Stimulated activated naive B cell treated with anti-CD40 and anti-IgM and Interleukin-4, amounts not matched to agents 10 μg/mL and 1 μg/mL and 100 μg/mL, for 72 hours (primary cell): ENCODE measurements at regions not wholly inside any gene's neighbourhood (a gene's known extent, or its start where the extent isn't known, plus 50 kb on each side); places are given as distances from the start of the nearest gene placed in this dataset.
"Not testable (repeated sequence)": the region's sequence is repeated elsewhere in the genome, so short reads cannot be mapped to it uniquely, and the experiment has no call there.

Experiments
- ATAC-seq, 2 donors: fragments of 150-1000 bp; cut with Tn5 transposase; replicated peaks; 2 replicates each; pipeline ENCODE4 v1.10.0; 2021; ENCODE audit warnings: moderate library complexity in 1 of 2
- DNase-seq: peaks from one replicate; pipeline ENCODE4 v3.0.0; 2021
- H3K27ac Mint-ChIP-seq: one replicate; pipeline ENCODE4 v1.8.0; 2022; ENCODE audit warnings: mild to moderate bottlenecking, mixed read lengths
- H3K27me3 Mint-ChIP-seq, 2 donors: one replicate each; pipeline ENCODE4 v1.8.0; 2022; ENCODE audit warnings: mixed read lengths in 2 of 2
- H3K36me3 Mint-ChIP-seq, 2 donors: one replicate each; pipeline ENCODE4 v1.8.0; 2022; ENCODE audit warnings: mixed read lengths in 2 of 2, mild to moderate bottlenecking in 1 of 2
- H3K4me1 Mint-ChIP-seq, 2 donors: one replicate each; pipeline ENCODE4 v1.8.0; 2022; ENCODE audit warnings: mixed read lengths in 2 of 2, mild to moderate bottlenecking in 1 of 2
- H3K4me3 Mint-ChIP-seq, 2 donors: one replicate each; pipeline ENCODE4 v1.8.0; 2022; ENCODE audit warnings: mild to moderate bottlenecking in 2 of 2, mixed read lengths in 2 of 2, moderate library complexity in 1 of 2
- H3K9me3 Mint-ChIP-seq, 2 donors: one replicate each; pipeline ENCODE4 v1.8.0; 2022; ENCODE audit warnings: mixed read lengths in 2 of 2, mild to moderate bottlenecking in 1 of 2

- Mint-ChIP-seq H3K36me3 (no peaks in the 10 kb centered on the region), H3K9me3 (no peaks in the 10 kb centered on the region), H3K27ac (no peak overlapping the region), H3K4me3 (no peak overlapping the region), H3K4me1 (peaks cover 4 to 7% of the 10 kb centered on the region in 2 donors), H3K27me3 (peaks cover 21 to 35% of the 10 kb centered on the region in 2 donors)
- ATAC-seq (no peak), DNase-seq (no peak)
Observed at GRCh38 chr6:56839533-56840183, 115.2 kb upstream of the BEND6 start.

- Mint-ChIP-seq H3K36me3 (no peaks in the 10 kb centered on the region), H3K4me1 (peaks cover 4 to 7% of the 10 kb centered on the region in 2 donors), H3K4me3 (no peak overlapping the region), H3K27me3 (peaks cover 21 to 28% of the 10 kb centered on the region in 2 donors), H3K27ac (no peak overlapping the region), H3K9me3 (no peaks in the 10 kb centered on the region)
- ATAC-seq = no peak
- no peak for DNase-seq
Observed at GRCh38 chr6:56838965-56839364, 115.9 kb upstream of the BEND6 start.

DNA sequence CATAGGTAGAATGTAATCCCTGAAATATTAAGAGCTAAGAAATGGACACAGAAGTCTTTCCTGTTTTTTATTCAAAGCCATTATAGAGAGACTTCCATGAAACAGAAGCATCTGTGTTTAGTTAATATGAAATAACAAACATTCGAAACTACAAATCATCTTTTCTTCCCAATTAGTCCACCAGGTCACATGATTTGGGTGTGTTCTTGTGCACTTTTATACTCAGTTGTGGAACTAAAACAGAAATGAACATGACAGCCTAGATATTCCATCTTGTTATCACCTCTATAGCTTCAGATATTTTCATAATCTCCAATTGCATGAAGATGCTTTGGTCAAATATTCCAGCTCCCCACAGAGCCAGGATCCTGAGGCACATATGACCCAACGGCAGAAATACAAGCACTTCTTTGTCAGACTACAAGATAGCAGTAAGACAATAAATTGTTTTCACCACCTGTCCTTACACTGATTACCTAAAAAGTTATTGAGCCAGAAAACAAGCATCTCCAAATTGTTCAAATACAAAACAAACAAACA lies 116.8 kb upstream of the BEND6 start:
- Mint-ChIP-seq H3K27ac (no peak overlapping the region), H3K4me3 (no peak overlapping the region), H3K36me3 (no peaks in the 10 kb centered on the region), H3K27me3 (peaks cover 20 to 24% of the 10 kb centered on the region in 2 donors), H3K4me1 (peaks cover 4 to 6% of the 10 kb centered on the region in 2 donors), H3K9me3 (no peaks in the 10 kb centered on the region)
- DNase-seq = no peak
- no peak for ATAC-seq

DNA sequence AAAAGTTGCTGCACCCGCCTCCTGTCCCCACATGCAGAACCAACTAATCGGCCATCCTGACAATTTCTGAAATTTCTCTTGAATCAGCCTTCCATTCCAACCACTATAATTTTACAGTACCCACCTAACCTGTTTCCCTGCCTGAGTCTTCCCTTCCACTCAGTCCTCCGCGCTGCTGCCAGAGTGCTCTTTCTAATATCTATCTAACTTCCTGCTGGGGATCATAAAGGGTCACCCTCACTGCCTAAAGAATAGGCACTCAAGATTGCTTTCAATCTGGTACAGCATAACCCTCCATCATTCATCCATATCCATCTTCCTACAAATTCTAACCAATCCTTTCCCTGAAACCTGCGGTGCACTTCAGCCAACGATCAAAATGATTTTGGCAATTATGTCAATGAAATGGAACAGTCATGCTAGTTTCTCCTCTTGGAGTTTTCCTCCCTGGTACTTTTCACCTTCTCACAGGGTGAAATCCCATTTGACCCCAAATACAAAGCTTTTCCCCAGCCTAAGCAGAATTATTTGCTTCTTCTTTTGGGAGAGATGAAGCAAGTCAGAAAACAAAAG lies 117.5 kb upstream of the BEND6 start:
- Mint-ChIP-seq H3K27me3 (peaks cover 14 to 18% of the 10 kb centered on the region in 2 donors), H3K4me1 (no peaks in the 10 kb centered on the region), H3K36me3 (no peaks in the 10 kb centered on the region), H3K4me3 (no peak overlapping the region), H3K9me3 (no peaks in the 10 kb centered on the region), H3K27ac (no peak overlapping the region)
- no peak for DNase-seq
- ATAC-seq = no peak

- Mint-ChIP-seq H3K4me1 (no peaks in the 10 kb centered on the region), H3K27me3 (peaks cover 8% of the 10 kb centered on the region in 2 donors), H3K36me3 (no peaks in the 10 kb centered on the region), H3K4me3 (no peak overlapping the region), H3K9me3 (no peaks in the 10 kb centered on the region), H3K27ac (no peak overlapping the region)
- no peak for ATAC-seq
- DNase-seq = no peak
Observed at GRCh38 chr6:56835612-56836011, 119.3 kb upstream of the BEND6 start.

- ATAC-seq (no peak), DNase-seq (no peak)
- H3K9me3 Mint-ChIP-seq = no peaks in the 10 kb centered on the region
- H3K4me3 Mint-ChIP-seq = no peak overlapping the region
- H3K4me1 Mint-ChIP-seq = no peaks in the 10 kb centered on the region
- no peak overlapping the region for H3K27ac Mint-ChIP-seq
- H3K36me3 Mint-ChIP-seq = no peaks in the 10 kb centered on the region
- peaks cover 6 to 8% of the 10 kb centered on the region in 2 donors for H3K27me3 Mint-ChIP-seq
Observed at GRCh38 chr6:56833873-56834272, 121.0 kb upstream of the BEND6 start.

GRCh38 chr6:56833127-56833791 lies 121.6 kb upstream of the BEND6 start:
- DNase-seq (no peak), ATAC-seq (no peak)
- no peaks in the 10 kb centered on the region for H3K36me3 Mint-ChIP-seq
- H3K4me3 Mint-ChIP-seq = no peak overlapping the region
- no peak overlapping the region for H3K27ac Mint-ChIP-seq
- no peaks in the 10 kb centered on the region for H3K4me1 Mint-ChIP-seq
- H3K27me3 Mint-ChIP-seq = peaks cover 6 to 8% of the 10 kb centered on the region in 2 donors
- no peaks in the 10 kb centered on the region for H3K9me3 Mint-ChIP-seq

GRCh38 chr6:56832225-56832624 lies 122.7 kb upstream of the BEND6 start:
- H3K9me3 Mint-ChIP-seq = no peaks in the 10 kb centered on the region
- no peak overlapping the region for H3K4me3 Mint-ChIP-seq
- no peak for DNase-seq
- peaks cover 1 to 3% of the 10 kb centered on the region in 2 donors for H3K27me3 Mint-ChIP-seq
- no peak for ATAC-seq
- no peaks in the 10 kb centered on the region for H3K4me1 Mint-ChIP-seq
- no peak overlapping the region for H3K27ac Mint-ChIP-seq
- H3K36me3 Mint-ChIP-seq = no peaks in the 10 kb centered on the region

- Mint-ChIP-seq H3K9me3 (no peaks in the 10 kb centered on the region), H3K27me3 (no peaks in the 10 kb centered on the region), H3K27ac (no peak overlapping the region), H3K4me3 (no peak overlapping the region), H3K4me1 (no peaks in the 10 kb centered on the region), H3K36me3 (no peaks in the 10 kb centered on the region)
- ATAC-seq (no peak), DNase-seq (no peak)
Observed at GRCh38 chr6:56831334-56831733, 123.6 kb upstream of the BEND6 start.

DNA sequence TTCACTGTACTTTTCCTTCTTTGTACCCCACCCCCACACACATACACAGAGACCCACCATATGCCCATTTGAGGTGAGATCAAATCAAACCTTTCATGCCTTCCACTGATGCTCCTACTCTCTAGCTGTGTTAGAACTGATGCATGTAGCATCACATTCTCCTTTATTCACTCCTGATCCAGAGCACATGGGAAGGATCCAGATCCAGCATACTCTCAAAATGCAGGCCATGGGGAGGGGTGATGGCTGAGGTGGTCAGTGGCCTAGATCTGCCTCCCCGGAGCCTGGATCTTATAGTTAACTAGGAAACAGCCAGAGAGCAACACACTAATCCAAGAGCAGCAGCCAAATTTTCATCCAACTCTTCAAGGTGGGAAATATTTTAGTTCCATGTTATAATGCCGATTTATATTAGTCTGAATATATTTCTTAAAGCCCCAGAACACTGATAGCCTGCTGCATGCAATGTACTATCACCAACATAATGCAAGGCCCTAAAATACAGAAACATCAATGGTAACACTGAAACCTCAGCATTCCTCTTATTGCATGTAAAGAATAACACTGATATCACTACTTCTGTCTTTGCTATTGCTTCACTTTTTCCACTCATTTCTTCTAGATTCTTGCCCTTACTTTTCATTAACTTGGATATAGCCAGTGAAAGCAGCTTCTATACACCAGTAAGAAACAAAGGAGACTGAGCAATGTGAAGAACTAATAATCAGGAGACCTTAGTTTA lies 126.8 kb upstream of the BEND6 start:
- H3K27me3 Mint-ChIP-seq = no peaks in the 10 kb centered on the region
- ATAC-seq (no peak), DNase-seq (no peak)
- no peaks in the 10 kb centered on the region for H3K4me1 Mint-ChIP-seq
- H3K4me3 Mint-ChIP-seq = no peak overlapping the region
- no peaks in the 10 kb centered on the region for H3K36me3 Mint-ChIP-seq
- H3K9me3 Mint-ChIP-seq = no peaks in the 10 kb centered on the region
- no peak overlapping the region for H3K27ac Mint-ChIP-seq

DNA sequence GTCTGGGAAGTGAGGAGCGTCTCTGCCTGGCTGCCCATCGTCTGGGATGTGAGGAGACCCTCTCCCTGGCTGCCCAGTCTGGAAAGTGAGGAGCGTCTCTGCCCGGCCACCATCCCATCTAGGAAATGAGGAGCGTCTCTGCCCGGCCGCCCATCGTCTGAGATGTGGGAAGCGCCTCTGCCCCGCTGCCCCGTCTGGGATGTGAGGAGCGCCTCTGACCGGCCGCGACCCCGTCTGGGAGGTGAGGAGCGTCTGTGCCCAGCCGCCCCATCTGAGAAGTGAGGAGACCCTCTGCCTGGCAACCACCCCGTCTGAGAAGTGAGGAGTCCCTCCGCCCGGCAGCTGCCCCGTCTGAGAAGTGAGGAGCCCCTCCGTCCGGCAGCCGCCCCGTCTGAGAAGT lies 130.5 kb upstream of the BEND6 start:
- not testable (repeated sequence) for H3K27me3 Mint-ChIP-seq, DNase-seq

DNA sequence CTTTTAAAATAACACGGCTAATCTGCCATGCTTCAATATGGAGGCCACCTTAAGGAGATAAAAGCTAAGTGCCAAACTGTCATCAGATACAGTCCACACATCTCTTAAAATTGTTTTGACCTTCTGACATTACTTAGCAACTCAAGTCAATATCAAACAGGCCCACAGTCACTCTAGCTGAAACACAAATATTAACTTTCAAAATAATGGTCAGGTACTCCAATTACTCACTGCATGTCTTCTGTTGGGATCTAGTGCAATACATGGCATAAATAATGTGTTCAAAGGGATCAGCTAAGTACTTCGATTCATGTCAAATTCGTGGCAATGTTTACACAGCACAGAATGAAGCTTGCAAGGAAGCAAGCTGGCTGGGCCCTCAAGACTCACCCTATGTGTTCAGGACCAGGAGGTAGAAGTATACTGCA lies 133.9 kb upstream of the BEND6 start:
- Mint-ChIP-seq H3K27ac (no peak overlapping the region), H3K36me3 (no peaks in the 10 kb centered on the region), H3K9me3 (no peaks in the 10 kb centered on the region), H3K4me1 (no peaks in the 10 kb centered on the region), H3K27me3 (no peaks in the 10 kb centered on the region), H3K4me3 (no peak overlapping the region)
- DNase-seq = no peak
- no peak for ATAC-seq

More for the DNA sequence above, 130.5 kb upstream of the BEND6 start:
- ATAC-seq, H3K4me3 Mint-ChIP-seq, H3K27ac Mint-ChIP-seq, H3K36me3 Mint-ChIP-seq, H3K9me3 Mint-ChIP-seq, H3K4me1 Mint-ChIP-seq: not testable (repeated sequence)

- no peak overlapping the region for H3K27ac Mint-ChIP-seq
- no peak overlapping the region for H3K4me3 Mint-ChIP-seq
- no peaks in the 10 kb centered on the region for H3K4me1 Mint-ChIP-seq
- DNase-seq = no peak
- H3K27me3 Mint-ChIP-seq = no peaks in the 10 kb centered on the region
- no peaks in the 10 kb centered on the region for H3K36me3 Mint-ChIP-seq
- no peaks in the 10 kb centered on the region for H3K9me3 Mint-ChIP-seq
- ATAC-seq = no peak
Observed at GRCh38 chr6:56820060-56820459, 134.8 kb upstream of the BEND6 start.

GRCh38 chr6:56819604-56820003 lies 135.3 kb upstream of the BEND6 start:
- H3K27ac Mint-ChIP-seq = no peak overlapping the region
- DNase-seq (no peak), ATAC-seq (no peak)
- no peaks in the 10 kb centered on the region for H3K9me3 Mint-ChIP-seq
- H3K4me1 Mint-ChIP-seq = no peaks in the 10 kb centered on the region
- no peaks in the 10 kb centered on the region for H3K36me3 Mint-ChIP-seq
- no peak overlapping the region for H3K4me3 Mint-ChIP-seq
- H3K27me3 Mint-ChIP-seq = no peaks in the 10 kb centered on the region
